ENCODE measurements at regions not wholly inside any gene's neighbourhood (a gene's known extent, or its start where the extent isn't known, plus 50 kb on each side); places are given as distances from the start of the nearest gene placed in this dataset.

- no peaks in the 10 kb centered on the region for H3K9me3 ChIP-seq (ENCODE audit: control insufficient read depth in 4 of 4, low read length in 3 of 4)
- no peak for TF ChIP-seq NR2F2 (IDR thresholded peaks at IDR 0.05)
- no peak for TF ChIP-seq EGR1 (IDR thresholded peaks at IDR 0.05; ENCODE audit: low read depth in 2 of 2)
- TF ChIP-seq ATF3 (IDR thresholded peaks at IDR 0.05): no peak
- no peak for TF ChIP-seq MAX (IDR thresholded peaks at IDR 0.05)
- no peak for TF ChIP-seq RAD21 (IDR thresholded peaks at IDR 0.05)
- no peak for TF ChIP-seq FOXA1 (IDR thresholded peaks at IDR 0.05)
- TF ChIP-seq JUND (IDR thresholded peaks at IDR 0.05): no peak
- TF ChIP-seq YY1 (IDR thresholded peaks at IDR 0.05): no peak
- TF ChIP-seq HNF4A (conservative IDR thresholded peaks at IDR 0.05): no peak
- no peak for TF ChIP-seq SP1 (IDR thresholded peaks at IDR 0.05)
- TF ChIP-seq RXRA (IDR thresholded peaks at IDR 0.05): no peak
- TF ChIP-seq GABPA (IDR thresholded peaks at IDR 0.05 in 1 of 2, conservative IDR thresholded peaks at IDR 0.05 in 1 of 2): no peak
- no peak for TF ChIP-seq REST (IDR thresholded peaks at IDR 0.05)
- TF ChIP-seq FOXA2 (IDR thresholded peaks at IDR 0.05): no peak
- H3K36me3 ChIP-seq (ENCODE audit: control insufficient read depth in 4 of 4, insufficient read depth in 3 of 4, low read depth in 1 of 4, low read length in 3 of 4): no peaks in the 10 kb centered on the region
- peaks cover 0 to 2% (median 0%) of the 10 kb centered on the region in 4 donors for H3K4me1 ChIP-seq (ENCODE audit: control insufficient read depth in 4 of 4, insufficient read depth in 4 of 4, low read length in 3 of 4)
- no peak overlapping the region for H3K27ac ChIP-seq (ENCODE audit: low read depth in 1 of 2, low read length in 2 of 2)
- no peak overlapping the region for H3K9ac ChIP-seq (ENCODE audit: low read depth in 1 of 2, low read length in 2 of 2)
- WGBS: 89% methylated on average over 1 of the region's 1 CpG
- no peak for DNase-seq (ENCODE audit: low spot score)
- no peaks in the 10 kb centered on the region for H3K27me3 ChIP-seq (ENCODE audit: control insufficient read depth in 4 of 4, insufficient read depth in 4 of 4, low read length in 3 of 4)
- no peak overlapping the region for H3K4me3 ChIP-seq (ENCODE audit: low read depth in 1 of 3, low read length in 3 of 3)
These were observed 55.0 kb upstream of the ZNF644 start for GRCh38 chr1:91076834-91077233.

- TF ChIP-seq YY1 (IDR thresholded peaks at IDR 0.05) (no peak), CTCF (IDR thresholded peaks at IDR 0.05; ENCODE audit: low read depth, low read length, missing input control) (no peak), MAX (IDR thresholded peaks at IDR 0.05) (no peak), RAD21 (IDR thresholded peaks at IDR 0.05) (no peak), EGR1 (IDR thresholded peaks at IDR 0.05; ENCODE audit: low read depth in 2 of 2) (no peak), FOXA2 (IDR thresholded peaks at IDR 0.05) (no peak), FOXA1 (IDR thresholded peaks at IDR 0.05) (no peak), JUND (IDR thresholded peaks at IDR 0.05) (no peak), NR2F2 (IDR thresholded peaks at IDR 0.05) (no peak), ATF3 (IDR thresholded peaks at IDR 0.05) (no peak), HNF4G (IDR thresholded peaks at IDR 0.05) (no peak)
- H3K9me3 ChIP-seq (ENCODE audit: control insufficient read depth in 4 of 4, low read length in 3 of 4): no peaks in the 10 kb centered on the region
- H3K4me3 ChIP-seq (ENCODE audit: low read depth in 1 of 3, low read length in 3 of 3): no peak overlapping the region
- H3K9ac ChIP-seq (ENCODE audit: low read depth in 1 of 2, low read length in 2 of 2): no peak overlapping the region
- 84% methylated on average over 11 of the region's 11 CpGs for WGBS
- no peak for DNase-seq (ENCODE audit: low spot score)
- H3K4me1 ChIP-seq (ENCODE audit: control insufficient read depth in 4 of 4, insufficient read depth in 4 of 4, low read length in 3 of 4): peaks cover 0 to 5% (median 0%) of the 10 kb centered on the region in 4 donors
- H3K27ac ChIP-seq (ENCODE audit: low read depth in 1 of 2, low read length in 2 of 2): no peak overlapping the region
- H3K27me3 ChIP-seq (ENCODE audit: control insufficient read depth in 4 of 4, insufficient read depth in 4 of 4, low read length in 3 of 4): no peaks in the 10 kb centered on the region
- no peaks in the 10 kb centered on the region for H3K36me3 ChIP-seq (ENCODE audit: control insufficient read depth in 4 of 4, insufficient read depth in 3 of 4, low read depth in 1 of 4, low read length in 3 of 4)
These were observed 53.6 kb upstream of the ZNF644 start for GRCh38 chr1:91075233-91076135.

All from liver (tissue), 8 donors.